ENCODE measurements at regions not wholly inside any gene's neighbourhood (a gene's known extent, or its start where the extent isn't known, plus 50 kb on each side); places are given as distances from the start of the nearest gene placed in this dataset.

- Histone ChIP-seq H3K4me2 (ENCODE audit: low read length) (no peak overlapping the region), H3K4me1 (ENCODE audit: insufficient read depth, low read length, poor library complexity, severe bottlenecking) (no peaks in the 10 kb centered on the region), H3K9me2 (ENCODE audit: insufficient read depth, low read length) (no peaks in the 10 kb centered on the region), H3K27ac (ENCODE audit: low read depth, low read length, poor library complexity, severe bottlenecking) (no peak overlapping the region), H3K36me3 (ENCODE audit: insufficient read depth, low read length) (no peaks in the 10 kb centered on the region), H4K20me1 (ENCODE audit: insufficient read depth, low read length) (no peaks in the 10 kb centered on the region), H3K79me2 (ENCODE audit: insufficient read depth, low read depth, low read length) (no peaks in the 10 kb centered on the region), H2AFZ (ENCODE audit: low read length) (no peak overlapping the region), H3K9me3 (ENCODE audit: low read length) (no peaks in the 10 kb centered on the region), H3K4me3 (ENCODE audit: low read depth, low read length, poor library complexity, severe bottlenecking) (no peak overlapping the region)
- ChIA-PET POLR2A (interaction anchor here (0.6 kb wide), 1 partner anchor 245 kb away, joined by 3 read pairs; no protein-coding TSS in a partner anchor), CTCF (ENCODE audit: unreplicated experiment) (no interaction called here)
- intact Hi-C loops (cut with micrococcal nuclease; ENCODE audit: unreplicated experiment): no loop called here
- TF ChIP-seq CTCF (conservative IDR thresholded peaks at IDR 0.05; ENCODE audit: low read length) (no peak), EZH2phosphoT487 (IDR thresholded peaks at IDR 0.05; ENCODE audit: borderline replicate concordance, low read depth, low read length) (no peak)
- BruUV-seq (replicated peaks): no TSS peak
- no peak for DNase-seq (ENCODE audit: low spot score)
Measured at GRCh38 chr4:163776957-163777356, 282.5 kb downstream of the TMA16 start.

GRCh38 chr4:163781726-163782125, 287.2 kb downstream of the TMA16 start:
- ChIA-PET POLR2A (interaction anchor here (0.7 kb wide), 2 partner anchors 20 to 1176 kb away, joined by 4 to 5 read pairs; no protein-coding TSS in a partner anchor), CTCF (ENCODE audit: unreplicated experiment) (no interaction called here)
- intact Hi-C loops (cut with micrococcal nuclease; ENCODE audit: unreplicated experiment): no loop called here
- TF ChIP-seq EZH2phosphoT487 (IDR thresholded peaks at IDR 0.05; ENCODE audit: borderline replicate concordance, low read depth, low read length) (no peak), CTCF (conservative IDR thresholded peaks at IDR 0.05; ENCODE audit: low read length) (no peak)
- no TSS peak for BruUV-seq (replicated peaks)
- no peaks in the 10 kb centered on the region for H3K9me3 ChIP-seq (ENCODE audit: low read length)
- H3K79me2 ChIP-seq (ENCODE audit: insufficient read depth, low read depth, low read length): no peaks in the 10 kb centered on the region
- H4K20me1 ChIP-seq (ENCODE audit: insufficient read depth, low read length): no peaks in the 10 kb centered on the region
- H3K4me1 ChIP-seq (ENCODE audit: insufficient read depth, low read length, poor library complexity, severe bottlenecking): no peaks in the 10 kb centered on the region
- no peak overlapping the region for H3K4me3 ChIP-seq (ENCODE audit: low read depth, low read length, poor library complexity, severe bottlenecking)
- no peaks in the 10 kb centered on the region for H3K9me2 ChIP-seq (ENCODE audit: insufficient read depth, low read length)
- no peak overlapping the region for H3K4me2 ChIP-seq (ENCODE audit: low read length)
- H3K27ac ChIP-seq (ENCODE audit: low read depth, low read length, poor library complexity, severe bottlenecking): no peak overlapping the region
- H2AFZ ChIP-seq (ENCODE audit: low read length): no peak overlapping the region
- H3K36me3 ChIP-seq (ENCODE audit: insufficient read depth, low read length): no peaks in the 10 kb centered on the region
- no peak for DNase-seq (ENCODE audit: low spot score)

- intact Hi-C loops (cut with micrococcal nuclease; ENCODE audit: unreplicated experiment): no loop called here
- Histone ChIP-seq H4K20me1 (ENCODE audit: insufficient read depth, low read length) (no peaks in the 10 kb centered on the region), H3K9me3 (ENCODE audit: low read length) (no peaks in the 10 kb centered on the region), H3K27ac (ENCODE audit: low read depth, low read length, poor library complexity, severe bottlenecking) (no peak overlapping the region), H3K36me3 (ENCODE audit: insufficient read depth, low read length) (no peaks in the 10 kb centered on the region), H3K79me2 (ENCODE audit: insufficient read depth, low read depth, low read length) (no peaks in the 10 kb centered on the region), H3K4me2 (ENCODE audit: low read length) (no peak overlapping the region), H3K4me1 (ENCODE audit: insufficient read depth, low read length, poor library complexity, severe bottlenecking) (no peaks in the 10 kb centered on the region), H3K4me3 (ENCODE audit: low read depth, low read length, poor library complexity, severe bottlenecking) (no peak overlapping the region), H3K9me2 (ENCODE audit: insufficient read depth, low read length) (no peaks in the 10 kb centered on the region), H2AFZ (ENCODE audit: low read length) (no peak overlapping the region)
- DNase-seq (ENCODE audit: low spot score): no peak
- BruUV-seq (replicated peaks): no TSS peak
- ChIA-PET CTCF (ENCODE audit: unreplicated experiment) (no interaction called here), POLR2A (interaction anchor here (0.8 kb wide), 1 partner anchor 17 kb away, joined by 3 read pairs; no protein-coding TSS in a partner anchor)
- TF ChIP-seq EZH2phosphoT487 (IDR thresholded peaks at IDR 0.05; ENCODE audit: borderline replicate concordance, low read depth, low read length): no peak
Measured at GRCh38 chr4:163790231-163790630, 295.7 kb downstream of the TMA16 start.

Measured in OCI-LY7 (cell line).